HG02642 (cell line): ENCODE measurements at regions not wholly inside any gene's neighbourhood (a gene's known extent, or its start where the extent isn't known, plus 50 kb on each side); places are given as distances from the start of the nearest gene placed in this dataset.

Experiments
- ATAC-seq: cut with Tn5 transposase; IDR thresholded peaks from one replicate; pipeline ENCODE4 v1.9.1; 2021; ENCODE audit warnings: mild to moderate bottlenecking; ENCODE audit not compliant: unreplicated experiment, poor library complexity

DNA sequence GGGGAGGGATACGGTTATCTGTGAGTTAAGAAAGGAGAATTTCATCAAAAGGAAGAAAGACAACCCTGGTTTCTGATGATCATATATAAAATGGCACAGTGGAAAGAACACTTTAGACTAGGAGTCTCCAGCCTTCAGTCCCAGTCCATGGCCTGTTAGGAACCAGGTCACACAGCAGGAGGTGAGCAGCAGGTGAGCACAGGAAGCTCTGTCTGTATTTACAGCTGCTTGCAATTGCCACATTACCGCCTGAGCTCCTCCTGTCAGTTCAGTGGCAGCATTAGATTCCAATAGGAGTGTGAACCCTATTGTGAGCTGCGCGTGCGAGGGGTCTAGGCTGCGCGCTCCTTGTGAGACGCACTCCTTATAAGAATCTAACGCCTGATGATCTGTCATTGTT is 137.9 kb downstream of the BTG1 start:
- ATAC-seq, result no peak

DNA sequence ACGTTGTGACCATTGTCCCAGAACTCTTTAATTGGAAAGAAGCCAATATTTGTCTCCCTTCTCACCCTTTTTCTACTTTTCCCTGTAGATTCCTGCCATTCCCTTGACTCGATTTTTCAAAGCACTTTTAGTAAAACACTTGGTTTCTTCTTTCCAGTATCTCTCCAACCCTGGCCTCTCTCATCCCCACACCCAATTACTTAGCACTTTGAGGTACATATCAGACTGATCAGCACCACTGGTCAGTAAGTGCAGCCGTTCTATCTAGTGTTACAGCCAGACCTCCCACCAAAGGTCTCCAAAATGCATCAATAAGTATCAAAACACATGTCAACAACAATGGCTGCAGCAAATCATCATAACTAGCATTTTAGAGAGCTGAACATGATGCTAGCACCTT is 141.9 kb downstream of the BTG1 start:
- ATAC-seq, result no peak

DNA sequence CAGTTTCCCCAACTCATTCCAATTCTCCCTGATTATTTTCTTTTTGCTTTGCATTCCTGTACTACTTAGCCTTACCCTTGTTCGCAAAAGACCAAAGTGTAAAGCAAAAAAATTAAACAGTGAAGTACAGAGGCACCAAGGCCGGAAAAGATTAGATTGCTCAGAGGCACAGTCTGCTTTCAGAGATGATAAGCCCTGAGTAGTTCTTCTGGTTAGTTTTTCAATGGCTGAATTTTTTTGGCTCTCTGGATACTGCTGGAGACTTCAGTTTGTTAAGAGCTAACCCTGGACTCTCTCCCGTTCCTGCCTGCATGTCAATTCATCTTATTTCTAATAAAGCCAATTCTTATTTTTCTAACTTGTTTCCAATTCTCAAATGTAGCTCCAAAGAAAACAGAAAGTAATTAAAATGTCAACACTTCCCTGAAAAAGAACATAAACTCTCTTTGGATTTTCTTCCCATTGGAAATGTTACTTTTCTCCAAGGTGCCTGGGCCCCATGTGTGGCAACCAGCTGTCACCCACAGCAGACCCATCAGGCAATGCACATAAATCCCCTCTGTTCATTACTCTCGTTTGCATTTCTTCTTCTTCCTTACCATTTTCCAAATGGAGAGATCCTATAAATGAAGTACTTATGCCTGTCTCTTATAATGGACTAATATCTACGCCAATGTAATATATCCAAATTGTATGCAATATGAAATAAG is 142.8 kb downstream of the BTG1 start:
- ATAC-seq, result no peak

DNA sequence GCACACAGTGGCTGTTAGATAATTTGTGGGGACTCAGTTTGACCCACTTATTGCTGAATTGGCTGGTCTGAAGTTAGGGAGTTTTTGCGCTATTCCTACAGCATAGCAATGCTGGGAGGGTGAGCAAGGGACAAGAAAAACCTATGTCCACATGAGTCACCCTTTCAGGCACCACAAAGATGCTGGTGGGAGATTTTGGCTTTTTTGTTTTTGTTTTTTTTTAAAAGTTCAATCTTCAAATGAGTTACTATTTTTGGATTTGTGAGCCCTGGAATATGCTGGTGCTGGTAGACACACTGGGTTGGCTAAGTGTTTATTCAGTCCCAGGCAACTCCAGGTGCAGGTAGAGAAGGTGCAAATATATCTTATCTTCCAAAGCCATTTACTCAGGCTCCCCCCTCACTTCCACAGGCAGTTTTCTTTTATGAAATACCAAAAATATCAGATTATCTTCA is 143.4 kb downstream of the BTG1 start:
- no peak for ATAC-seq

DNA sequence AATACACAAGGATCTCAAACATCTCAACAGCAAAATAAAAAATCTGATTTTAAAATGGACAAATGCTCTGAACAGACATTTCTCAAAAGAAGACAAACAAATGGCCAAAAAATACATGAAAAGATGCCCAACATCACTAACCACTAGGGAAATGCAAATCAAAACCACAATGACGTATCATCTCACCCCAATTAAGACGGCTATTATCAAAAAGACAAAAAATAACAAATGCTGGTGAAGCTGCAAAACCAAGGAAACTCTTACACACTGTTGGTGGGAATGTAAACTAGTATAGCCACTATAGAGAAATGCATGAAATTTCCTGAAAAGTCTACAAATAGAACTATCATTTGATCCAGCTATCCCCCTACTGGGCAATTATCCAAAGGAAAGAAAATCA is 145.0 kb downstream of the BTG1 start:
- ATAC-seq, result no peak

DNA sequence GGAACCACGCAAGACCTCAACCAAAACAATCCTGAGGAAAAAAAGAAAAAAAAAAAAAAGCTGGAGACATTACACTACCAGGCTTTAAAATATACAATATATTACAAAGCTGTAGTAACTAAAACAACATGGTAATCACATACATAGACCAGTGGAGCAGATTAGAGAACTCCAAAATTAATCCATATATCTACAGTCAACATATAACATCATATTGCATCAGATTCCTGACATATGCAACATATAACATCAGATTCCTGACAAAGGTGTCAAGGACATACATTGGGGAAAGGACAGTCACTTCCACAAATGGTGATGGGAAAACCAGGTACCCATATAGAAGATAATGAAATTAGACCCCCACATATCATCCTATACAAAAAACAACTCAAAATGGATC is 145.8 kb downstream of the BTG1 start:
- no peak for ATAC-seq

DNA sequence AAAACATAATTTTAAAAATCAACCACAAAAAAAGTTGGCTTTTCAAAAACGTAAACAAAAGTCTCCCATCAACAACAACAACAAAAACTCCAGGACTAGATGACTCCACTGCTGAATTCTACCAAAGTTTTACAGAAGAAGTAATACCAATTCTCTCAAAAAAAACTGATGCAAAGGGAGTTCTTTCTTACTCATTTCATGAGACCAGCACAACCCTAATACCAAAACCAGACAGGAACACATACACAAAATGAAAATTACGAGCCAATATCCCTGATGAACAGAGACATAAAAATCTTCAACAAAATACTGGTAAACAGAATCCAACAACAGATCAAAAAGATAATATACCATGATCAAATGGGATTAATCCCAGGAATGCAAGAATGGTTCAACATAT is 147.3 kb downstream of the BTG1 start:
- ATAC-seq, result no peak

DNA sequence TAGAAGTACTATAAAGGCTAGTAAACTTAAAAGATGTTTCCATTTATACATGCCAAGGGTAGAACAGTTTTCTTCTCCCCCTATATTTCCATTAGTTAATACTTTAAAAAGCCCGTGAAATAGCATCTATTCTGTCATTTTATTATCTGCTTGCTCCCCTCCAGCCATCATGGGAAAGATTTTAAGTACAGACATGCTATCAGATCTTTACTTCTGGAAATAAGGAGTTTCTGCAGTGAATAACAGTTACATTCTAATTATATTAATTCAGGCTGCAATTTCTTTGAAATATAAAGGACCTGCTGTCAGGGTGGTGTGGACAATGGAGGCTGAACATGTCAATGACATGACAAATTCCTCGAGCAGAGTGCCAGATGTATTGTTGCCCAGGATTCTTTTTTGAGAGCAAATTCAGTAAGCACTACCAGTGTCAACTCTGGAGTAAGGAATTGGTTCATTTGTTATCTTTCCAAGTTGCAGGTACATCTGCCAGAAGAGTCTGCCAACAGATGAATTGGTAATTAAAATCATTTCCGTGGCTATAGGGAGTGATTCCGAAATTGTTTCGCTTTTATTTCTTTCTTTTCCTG is 151.3 kb downstream of the BTG1 start:
- ATAC-seq, result no peak

DNA sequence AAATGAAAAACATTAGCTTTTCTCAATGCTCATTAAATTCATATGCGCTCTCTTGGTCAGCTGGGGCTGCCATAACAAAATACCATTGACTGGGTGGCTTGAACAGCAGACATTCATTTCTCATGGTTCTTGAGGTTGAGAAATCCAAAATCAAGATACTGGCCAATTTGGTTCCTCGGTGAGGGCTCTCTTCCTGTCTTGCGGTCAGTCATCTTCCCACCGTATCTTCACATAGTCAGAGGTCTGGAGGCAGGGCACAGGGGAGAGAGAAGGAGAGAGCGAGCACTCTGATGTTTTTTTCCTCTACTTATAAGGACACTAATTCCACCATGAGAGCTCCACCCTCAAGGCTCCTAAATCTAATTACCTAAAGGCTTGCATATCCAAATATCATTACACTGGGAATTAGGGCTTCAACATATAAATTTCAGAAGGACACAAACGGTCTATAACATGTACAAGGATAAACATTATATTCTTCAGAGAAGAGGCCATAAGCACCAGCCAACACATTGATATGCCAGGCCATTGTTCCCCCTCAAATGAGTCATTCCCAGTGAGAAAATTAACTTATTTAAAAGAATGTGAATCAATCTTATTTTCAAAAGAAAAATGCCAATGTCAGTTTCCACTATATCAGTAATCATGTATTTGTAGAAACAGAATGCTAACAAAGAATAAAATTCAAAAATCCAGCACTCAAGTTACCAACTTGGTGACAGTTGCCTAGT is 152.2 kb downstream of the BTG1 start:
- ATAC-seq, result no peak

DNA sequence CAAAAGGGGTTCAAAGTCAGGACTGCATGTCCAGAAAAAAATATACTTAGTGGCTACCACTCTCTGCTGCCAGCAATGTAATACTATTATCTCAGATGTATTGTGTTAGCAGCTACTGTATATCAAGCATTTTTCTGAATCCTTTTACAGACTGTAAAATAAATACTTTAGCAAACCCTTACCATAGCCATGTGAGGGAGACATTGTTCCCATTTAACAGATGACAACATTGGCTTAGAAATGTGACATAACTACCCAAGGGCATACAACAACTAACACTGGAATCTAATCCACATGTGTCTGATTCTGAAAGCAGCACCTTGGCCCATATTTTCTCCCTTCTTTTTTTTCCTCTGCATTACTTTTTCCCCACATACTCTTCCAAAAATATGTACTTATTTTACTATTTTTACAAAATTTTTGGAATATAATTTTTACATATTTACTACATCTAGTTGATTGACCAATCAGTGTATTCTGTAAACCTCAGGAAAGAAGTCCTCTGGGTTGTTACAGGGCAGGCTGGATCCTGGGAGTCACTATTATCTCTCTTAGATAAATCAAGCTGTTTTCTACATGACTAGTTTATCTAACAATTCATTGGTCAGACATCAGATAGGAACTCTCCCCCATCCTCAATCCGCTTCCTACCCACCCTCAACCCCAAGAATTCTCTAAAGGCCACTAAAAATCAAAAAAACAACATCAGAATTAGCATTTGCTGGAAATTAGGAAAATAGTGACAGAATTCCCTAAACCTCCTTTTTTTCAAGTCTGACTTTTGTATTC is 154.1 kb downstream of the BTG1 start:
- no peak for ATAC-seq

DNA sequence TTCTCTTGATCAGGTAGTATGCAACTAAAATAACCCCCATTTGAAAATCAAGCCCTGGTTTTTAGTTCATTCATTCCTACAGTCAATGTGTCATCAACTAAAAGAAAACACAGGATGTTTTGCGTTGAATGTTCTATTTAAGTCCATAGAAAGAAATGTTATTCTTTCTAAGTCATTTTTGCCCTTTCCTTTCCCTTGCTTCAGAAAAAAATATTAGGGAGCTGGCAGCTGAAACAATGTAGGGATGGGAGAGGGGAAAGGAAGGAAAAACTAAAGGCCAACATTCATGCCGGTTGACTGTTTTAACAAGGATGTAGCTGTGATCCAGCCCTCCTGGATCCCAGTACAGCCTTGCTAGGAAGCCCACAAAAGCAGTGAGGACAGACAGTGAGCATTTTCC is 155.1 kb downstream of the BTG1 start:
- ATAC-seq, result no peak

DNA sequence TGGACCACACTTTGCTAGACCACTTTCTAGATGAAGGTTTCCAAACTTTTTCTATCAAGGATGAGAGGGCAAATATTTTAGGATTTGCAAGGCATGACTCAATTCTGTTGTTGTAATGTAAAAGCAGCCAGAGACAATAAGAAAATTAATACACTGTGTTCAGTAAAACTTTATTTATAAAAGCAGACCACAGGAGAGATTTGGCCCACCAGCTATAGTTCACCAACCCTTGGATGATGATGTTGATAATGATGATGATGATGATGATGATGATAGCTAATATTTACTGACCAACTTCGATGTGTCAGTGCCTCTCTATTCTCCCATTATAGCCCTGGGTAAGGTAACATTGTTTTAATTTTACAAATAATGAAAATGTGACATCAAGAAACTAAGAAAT is 156.5 kb downstream of the BTG1 start:
- no peak for ATAC-seq

DNA sequence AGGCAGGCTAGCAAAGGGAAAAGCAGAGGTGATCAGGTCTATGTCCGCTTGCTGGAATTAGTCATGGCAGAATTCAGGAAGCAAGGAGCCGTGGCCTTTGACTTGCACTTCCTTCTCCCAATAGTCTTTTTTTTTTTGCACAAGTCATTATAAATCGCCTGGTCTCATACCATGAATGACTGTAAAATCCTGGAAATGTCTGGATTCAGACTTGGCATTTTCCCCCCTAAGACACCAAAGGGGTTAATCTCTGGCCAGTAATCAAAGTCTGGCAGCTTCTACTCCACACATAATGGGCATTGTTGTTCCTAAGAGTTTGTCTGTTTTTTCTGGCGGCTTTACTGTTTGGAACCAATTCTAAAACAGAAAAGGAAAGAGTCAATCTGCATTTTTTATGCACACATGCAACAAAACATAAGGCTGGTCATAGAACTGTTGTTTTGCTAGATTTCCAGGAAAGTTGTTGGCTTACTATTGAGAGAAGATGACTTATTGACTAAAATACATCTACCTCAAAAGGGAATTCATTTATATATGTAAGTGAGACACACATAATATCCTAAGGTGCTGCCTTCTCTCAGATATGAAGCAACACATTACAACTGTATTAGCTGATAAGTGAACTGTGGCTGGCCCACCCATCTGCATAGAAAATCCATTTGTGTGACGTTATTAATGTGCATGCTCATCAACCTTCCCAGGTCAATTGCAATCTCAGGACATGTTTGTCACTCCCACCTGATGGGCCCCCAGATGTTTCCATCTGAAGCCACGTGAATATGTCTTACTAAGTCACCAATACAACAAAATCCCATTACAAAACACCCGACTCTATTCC is 157.3 kb downstream of the BTG1 start:
- no peak for ATAC-seq

DNA sequence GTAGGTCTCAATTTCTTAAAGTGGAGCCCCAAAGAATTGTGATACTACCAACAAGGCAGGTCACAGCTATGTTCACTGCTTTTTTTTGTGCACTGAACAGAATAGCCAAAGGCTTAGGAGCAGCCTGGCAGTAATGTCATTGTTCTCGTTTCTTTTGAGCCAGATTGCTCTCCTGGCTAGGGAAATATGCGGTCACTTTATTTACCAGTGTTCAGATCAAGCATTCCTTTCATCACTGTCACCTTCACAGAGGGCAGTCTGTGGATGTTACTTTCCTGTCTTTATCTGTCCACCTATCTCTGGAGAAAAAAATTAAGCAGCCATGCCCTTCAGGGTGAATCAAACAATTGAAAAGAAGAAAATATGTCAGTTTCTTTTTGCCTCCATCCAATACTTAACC is 159.6 kb downstream of the BTG1 start:
- ATAC-seq, result no peak

DNA sequence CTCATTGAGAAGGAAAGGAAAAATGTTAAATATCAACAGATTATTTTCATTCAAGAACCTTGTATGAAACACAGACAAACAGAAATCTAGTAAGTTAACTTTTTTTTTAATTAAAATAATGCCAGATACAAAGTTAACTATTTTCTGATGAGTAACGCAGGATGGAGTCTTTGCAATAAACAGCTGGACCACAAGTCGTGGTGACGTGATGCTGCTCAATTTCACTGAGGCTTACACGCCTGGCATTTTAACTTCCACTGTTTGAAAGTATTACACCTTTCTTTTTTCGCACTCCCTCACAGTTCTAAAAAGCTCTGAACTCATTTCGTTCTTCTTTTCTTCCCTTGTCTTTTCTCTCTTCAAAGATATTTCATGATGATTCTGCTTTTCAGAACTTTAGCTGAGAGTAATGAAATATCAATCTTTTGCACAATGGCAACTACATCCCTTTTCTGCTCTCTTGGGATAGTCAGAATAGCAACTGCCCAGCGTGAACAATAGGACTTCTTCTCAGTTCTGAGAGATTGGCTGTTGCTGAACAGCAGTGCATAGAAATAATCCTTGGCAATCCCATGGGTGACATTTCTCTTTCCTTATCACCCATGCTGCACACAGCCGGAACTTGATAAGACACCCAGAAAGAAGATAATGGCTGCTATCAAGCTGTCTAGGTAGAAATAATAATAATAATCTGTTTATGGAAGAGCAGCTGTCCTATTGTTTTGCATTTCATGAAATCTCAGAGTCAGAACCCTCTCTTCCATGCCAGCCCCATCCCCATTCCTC is 160.5 kb downstream of the BTG1 start:
- ATAC-seq, result no peak

DNA sequence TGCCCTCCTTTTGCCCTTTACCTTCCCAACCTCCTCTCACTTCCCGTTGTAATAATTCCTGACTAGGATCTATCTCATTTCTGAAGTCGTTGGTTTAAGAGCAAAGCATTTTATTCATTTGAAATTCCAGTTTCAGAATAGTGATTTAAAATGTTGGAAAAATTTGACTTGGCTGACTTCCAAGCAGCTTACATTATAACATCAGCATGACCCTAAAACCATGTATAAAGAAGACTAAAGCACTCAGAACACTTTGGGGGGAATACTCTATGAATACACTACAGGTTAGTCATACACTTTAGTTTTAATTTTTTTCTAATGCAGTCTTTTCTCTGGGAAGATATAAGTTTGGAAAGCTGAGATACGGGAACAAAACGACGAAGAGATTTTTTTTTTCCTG is 161.1 kb downstream of the BTG1 start:
- no peak for ATAC-seq

DNA sequence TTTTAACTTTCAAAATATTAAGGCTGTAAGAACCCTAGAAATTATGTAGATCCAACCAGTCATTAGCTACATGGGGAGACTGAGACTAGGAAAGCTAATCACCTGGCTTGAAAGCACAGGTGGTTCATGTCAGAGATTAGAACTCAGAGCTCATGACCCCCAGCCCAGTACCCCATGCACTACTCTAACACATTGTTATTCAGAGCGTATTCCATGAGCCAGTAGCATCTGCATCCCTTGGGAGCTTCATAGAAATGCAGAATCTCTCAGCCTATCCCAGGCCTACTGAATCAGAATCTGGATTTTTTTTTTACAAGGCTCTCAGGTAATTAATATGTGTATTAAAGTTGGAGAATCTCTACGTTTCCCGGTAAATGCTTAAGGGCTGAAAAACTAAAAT is 161.7 kb downstream of the BTG1 start:
- ATAC-seq, result no peak

DNA sequence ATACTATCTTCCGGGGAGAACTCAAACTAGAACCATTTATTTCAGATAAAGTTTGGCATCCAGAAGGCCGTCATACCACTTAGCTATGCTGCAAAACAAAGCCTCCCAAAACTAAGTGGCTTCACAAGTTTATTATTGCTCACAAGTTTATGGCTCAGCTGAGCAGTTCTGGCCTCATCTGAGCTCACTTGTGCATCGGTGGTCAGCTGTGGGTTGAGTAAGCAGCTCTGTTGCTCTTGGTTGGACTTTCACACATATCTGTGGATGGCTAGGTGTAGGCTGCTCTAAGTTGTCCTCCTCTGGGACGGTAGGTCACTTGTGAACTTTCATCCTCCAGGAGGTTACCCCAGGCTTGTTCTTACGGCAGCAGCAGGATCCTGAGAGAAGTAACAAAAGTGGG is 162.7 kb downstream of the BTG1 start:
- ATAC-seq, result no peak

DNA sequence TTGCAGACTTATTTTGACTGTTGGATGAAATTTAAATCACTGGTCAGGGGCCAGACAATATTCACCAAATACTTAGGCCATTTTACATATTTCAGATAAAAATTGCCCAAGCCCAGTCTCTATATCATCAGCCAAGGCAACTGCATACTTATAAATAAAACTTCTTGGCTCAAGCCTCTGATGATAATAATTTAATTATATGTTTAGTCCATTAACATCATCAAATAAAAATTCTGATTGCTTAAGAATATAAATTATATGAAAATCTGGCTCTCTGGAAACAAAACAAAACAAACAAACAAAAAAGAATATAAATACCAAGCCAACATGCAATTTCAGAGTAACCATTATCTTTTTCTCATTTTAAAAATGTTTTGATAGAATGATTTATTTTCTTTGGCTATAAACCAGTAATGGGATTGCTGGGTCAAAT is 165.2 kb downstream of the BTG1 start:
- ATAC-seq, result no peak
